NCI-H2227 (cell line): ENCODE measurements at regions not wholly inside any gene's neighbourhood (a gene's known extent, or its start where the extent isn't known, plus 50 kb on each side); places are given as distances from the start of the nearest gene placed in this dataset.
A peak's percentile ranks its signal among the peaks of the same experiment; 100 is the strongest.

Experiments
- DNase-seq: peaks from one replicate; lab custom pipeline; 2025; ENCODE audit not compliant: unreplicated experiment; lab: John Stamatoyannopoulos, UW

- no peak for DNase-seq
These were observed 221.3 kb downstream of the SEC14L1 start for GRCh38 chr17:77361986-77362620.

- DNase-seq, result no peak
These were observed 223.1 kb downstream of the SEC14L1 start for GRCh38 chr17:77363821-77364361.

- no peak for DNase-seq
These were observed 223.7 kb downstream of the SEC14L1 start for GRCh38 chr17:77364381-77364911.

- DNase-seq, result no peak
These were observed 224.3 kb downstream of the SEC14L1 start for GRCh38 chr17:77364941-77365583.

GRCh38 chr17:77365584-77366186, 224.9 kb downstream of the SEC14L1 start:
- DNase-seq, result no peak

- no peak for DNase-seq
These were observed 225.4 kb downstream of the SEC14L1 start for GRCh38 chr17:77366206-77366557.

GRCh38 chr17:77366558-77367245, 225.9 kb downstream of the SEC14L1 start:
- no peak for DNase-seq

- no peak for DNase-seq
These were observed 228.8 kb downstream of the SEC14L1 start for GRCh38 chr17:77369544-77369971.

GRCh38 chr17:77370586-77370985, 229.8 kb downstream of the SEC14L1 start:
- peak; percentile 32 for DNase-seq

- no peak for DNase-seq
These were observed 230.5 kb downstream of the SEC14L1 start for GRCh38 chr17:77371117-77371887.

GRCh38 chr17:77371888-77372443, 231.2 kb downstream of the SEC14L1 start:
- no peak for DNase-seq

GRCh38 chr17:77372444-77373298, 231.9 kb downstream of the SEC14L1 start:
- peak; percentile 83 for DNase-seq

- DNase-seq, result peak; percentile 50
These were observed 232.8 kb downstream of the SEC14L1 start for GRCh38 chr17:77373299-77374169.

- DNase-seq, result peak; percentile 92
These were observed 233.6 kb downstream of the SEC14L1 start for GRCh38 chr17:77374170-77374936.

- DNase-seq, result no peak
These were observed 234.5 kb downstream of the SEC14L1 start for GRCh38 chr17:77375108-77375916.

- DNase-seq, result no peak
These were observed 235.3 kb downstream of the SEC14L1 start for GRCh38 chr17:77375917-77376651.
